Spinal cord (tissue), 9 donors: ENCODE measurements at regions not wholly inside any gene's neighbourhood (a gene's known extent, or its start where the extent isn't known, plus 50 kb on each side); places are given as distances from the start of the nearest gene placed in this dataset.
A peak's percentile ranks its signal among the peaks of the same experiment; 100 is the strongest.

ENCODE experiments used
- DNase-seq, 6 donors: peaks; one replicate each; pipeline versions ENCODE4 v3.0.0 to v3.0.0-alpha.2; 2013 to 2015; ENCODE audit warnings: low spot score in 6 of 6, low read depth in 4 of 6
- H3K27ac ChIP-seq: one replicate; pipeline ENCODE4 v1.5.1; 2013; ENCODE audit warnings: low read depth, low read length, control low read depth
- H3K27me3 ChIP-seq: one replicate; pipeline ENCODE4 v1.6.1; 2013; ENCODE audit warnings: low read length; ENCODE audit not compliant: control insufficient read depth, insufficient read depth
- H3K36me3 ChIP-seq: one replicate; pipeline ENCODE4 v1.6.1; 2013; ENCODE audit warnings: low read length; ENCODE audit not compliant: control insufficient read depth, insufficient read depth
- H3K4me1 ChIP-seq: one replicate; pipeline ENCODE4 v1.6.1; 2013; ENCODE audit warnings: low read length; ENCODE audit not compliant: control insufficient read depth, insufficient read depth
- H3K4me3 ChIP-seq: one replicate; pipeline ENCODE4 v1.5.1; 2013; ENCODE audit warnings: low read depth, low read length, control low read depth
- H3K9me3 ChIP-seq: one replicate; pipeline ENCODE4 v1.6.1; 2013; ENCODE audit warnings: low read length; ENCODE audit not compliant: control insufficient read depth, insufficient read depth
- WGBS: methylation state at CpG from one replicate; pipeline ENCODE4 v1.1.5; 2013; ENCODE audit warnings: missing lambda C conversion rate; ENCODE audit not compliant: insufficient coverage; 5-methylcytosine and 5-hydroxymethylcytosine counted together
- donor health status: healthy.

DNA sequence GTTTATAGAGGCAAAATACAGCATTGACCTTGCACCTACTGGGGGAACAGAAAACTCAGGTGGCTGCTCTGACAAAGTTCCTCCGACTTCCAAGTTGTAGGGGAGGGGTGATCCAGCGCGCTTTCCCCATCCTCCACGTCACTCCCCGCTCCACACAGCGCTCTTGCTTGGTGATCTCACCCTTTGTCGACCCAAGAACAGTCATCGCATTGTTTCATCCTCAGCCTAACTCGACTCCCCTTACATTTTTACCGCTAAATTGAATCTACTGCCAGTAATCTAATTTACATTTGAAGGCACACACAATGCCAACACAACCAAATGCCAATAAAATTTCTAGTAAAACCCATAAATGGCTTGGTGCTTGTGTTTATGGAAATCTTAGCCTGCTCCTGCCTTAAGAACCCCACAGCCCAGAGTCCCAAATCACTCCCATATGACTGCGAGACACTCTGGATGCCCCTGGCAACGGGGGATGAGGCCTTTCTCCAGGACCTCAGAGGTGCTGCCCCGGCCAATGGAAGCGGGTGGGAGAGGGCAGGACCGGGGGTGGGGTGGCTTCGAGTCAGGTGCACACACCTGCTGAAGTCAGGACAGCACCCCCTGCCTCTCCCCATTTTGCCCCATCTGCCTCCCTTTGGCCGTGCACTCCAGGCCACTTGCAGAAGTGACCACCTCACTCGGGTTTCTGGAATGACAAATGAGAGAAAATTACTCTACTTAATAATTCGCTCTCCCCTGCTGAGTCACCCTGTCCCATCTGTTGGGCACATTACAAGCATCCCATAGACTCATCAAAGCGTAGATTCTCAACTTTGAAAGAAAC lies 98.2 kb upstream of the GSC start:
- Histone ChIP-seq H3K27ac (no peak overlapping the region), H3K4me3 (no peak overlapping the region), H3K27me3 (peaks cover 13% of the 10 kb centered on the region), H3K9me3 (no peaks in the 10 kb centered on the region), H3K36me3 (no peaks in the 10 kb centered on the region), H3K4me1 (peaks cover 20% of the 10 kb centered on the region)
- 33% methylated on average over 13 of the region's 20 CpGs for WGBS
- DNase-seq: peak in 4 of 6 donors; percentile 19 to 73 (median 50)

- no peaks in the 10 kb centered on the region for H3K36me3 ChIP-seq
- no peaks in the 10 kb centered on the region for H3K9me3 ChIP-seq
- WGBS: 85% methylated on average over 5 of the region's 6 CpGs
- no peak overlapping the region for H3K4me3 ChIP-seq
- DNase-seq: no peak
- no peak overlapping the region for H3K27ac ChIP-seq
- H3K4me1 ChIP-seq: peaks cover 20% of the 10 kb centered on the region
- peaks cover 13% of the 10 kb centered on the region for H3K27me3 ChIP-seq
These were observed 97.3 kb upstream of the GSC start for GRCh38 chr14:94867209-94867608.

- DNase-seq: no peak
- WGBS: 36% methylated on average over 36 of the region's 45 CpGs
- no peak overlapping the region for H3K4me3 ChIP-seq
These were observed 94.7 kb upstream of the GSC start for GRCh38 chr14:94864387-94865195.

DNA sequence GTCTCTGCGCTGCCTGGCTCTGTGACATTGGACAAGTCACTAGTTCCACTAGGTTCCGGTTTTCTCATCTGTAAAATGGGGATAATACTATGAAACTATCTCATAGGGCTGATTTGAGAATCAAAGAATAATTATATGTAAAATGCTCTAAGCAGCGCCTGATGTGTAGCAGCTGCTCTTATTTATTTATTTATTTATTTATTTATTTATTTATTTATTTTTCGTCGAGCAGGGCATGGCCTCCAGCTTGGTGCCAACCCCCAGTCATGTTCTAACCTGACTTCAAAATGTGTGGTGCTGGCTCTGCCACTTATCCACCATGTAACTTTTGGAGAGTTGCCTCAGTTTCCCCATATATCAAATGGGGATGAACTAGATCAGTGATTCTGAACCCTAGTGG lies 93.5 kb upstream of the GSC start:
- H3K27me3 ChIP-seq: peaks cover 13% of the 10 kb centered on the region
- DNase-seq: no peak
- no peak overlapping the region for H3K4me3 ChIP-seq
- no peaks in the 10 kb centered on the region for H3K9me3 ChIP-seq
- WGBS: no CpG with 5 or more reads among the region's 5 CpGs
- H3K4me1 ChIP-seq: peaks cover 15% of the 10 kb centered on the region
- H3K36me3 ChIP-seq: no peaks in the 10 kb centered on the region
- no peak overlapping the region for H3K27ac ChIP-seq

More at GRCh38 chr14:94864387-94865195, 94.7 kb upstream of the GSC start:
- no peak overlapping the region for H3K27ac ChIP-seq
- H3K9me3 ChIP-seq: no peaks in the 10 kb centered on the region
- H3K36me3 ChIP-seq: no peaks in the 10 kb centered on the region
- peaks cover 13% of the 10 kb centered on the region for H3K27me3 ChIP-seq
- H3K4me1 ChIP-seq: peaks cover 20% of the 10 kb centered on the region

DNA sequence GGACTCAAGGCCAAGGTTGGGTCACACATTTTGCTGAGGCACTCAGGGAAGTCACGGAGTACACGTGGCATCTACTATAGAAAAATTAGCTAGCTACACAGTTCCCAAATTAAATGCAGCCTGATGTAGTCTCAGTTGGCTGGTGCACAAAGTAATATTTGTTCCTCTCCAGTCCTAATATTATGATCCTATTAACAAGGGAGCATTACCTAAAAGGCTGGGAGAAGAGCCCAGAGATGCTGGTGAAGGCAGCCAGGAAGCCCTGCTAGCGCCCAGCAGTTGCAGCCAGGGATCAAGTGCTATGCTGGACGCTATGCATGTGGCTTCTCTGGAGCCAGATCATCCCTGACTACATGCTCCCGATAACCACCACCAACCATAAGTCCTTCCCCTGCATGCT lies 88.0 kb upstream of the GSC start:
- H3K27me3 ChIP-seq: no peaks in the 10 kb centered on the region
- no peak overlapping the region for H3K27ac ChIP-seq
- WGBS: 62% methylated on average over 2 of the region's 5 CpGs
- no peak for DNase-seq
- no peaks in the 10 kb centered on the region for H3K36me3 ChIP-seq
- no peaks in the 10 kb centered on the region for H3K4me1 ChIP-seq
- H3K9me3 ChIP-seq: no peaks in the 10 kb centered on the region
- no peak overlapping the region for H3K4me3 ChIP-seq

GRCh38 chr14:94853920-94854319 lies 84.0 kb upstream of the GSC start:
- H3K27me3 ChIP-seq: no peaks in the 10 kb centered on the region
- no peak for DNase-seq

GRCh38 chr14:94850309-94851211 lies 80.6 kb upstream of the GSC start:
- Histone ChIP-seq H3K4me3 (no peak overlapping the region), H3K27me3 (no peaks in the 10 kb centered on the region), H3K4me1 (no peaks in the 10 kb centered on the region), H3K27ac (no peak overlapping the region), H3K36me3 (no peaks in the 10 kb centered on the region), H3K9me3 (no peaks in the 10 kb centered on the region)
- 72% methylated on average over 11 of the region's 16 CpGs for WGBS
- peak in 2 of 6 donors; percentile 37 to 58 for DNase-seq

More at GRCh38 chr14:94853920-94854319, 84.0 kb upstream of the GSC start:
- Histone ChIP-seq H3K36me3 (no peaks in the 10 kb centered on the region), H3K9me3 (no peaks in the 10 kb centered on the region), H3K27ac (no peak overlapping the region), H3K4me3 (no peak overlapping the region), H3K4me1 (no peaks in the 10 kb centered on the region)
- WGBS: 85% methylated on average over 3 of the region's 3 CpGs

DNA sequence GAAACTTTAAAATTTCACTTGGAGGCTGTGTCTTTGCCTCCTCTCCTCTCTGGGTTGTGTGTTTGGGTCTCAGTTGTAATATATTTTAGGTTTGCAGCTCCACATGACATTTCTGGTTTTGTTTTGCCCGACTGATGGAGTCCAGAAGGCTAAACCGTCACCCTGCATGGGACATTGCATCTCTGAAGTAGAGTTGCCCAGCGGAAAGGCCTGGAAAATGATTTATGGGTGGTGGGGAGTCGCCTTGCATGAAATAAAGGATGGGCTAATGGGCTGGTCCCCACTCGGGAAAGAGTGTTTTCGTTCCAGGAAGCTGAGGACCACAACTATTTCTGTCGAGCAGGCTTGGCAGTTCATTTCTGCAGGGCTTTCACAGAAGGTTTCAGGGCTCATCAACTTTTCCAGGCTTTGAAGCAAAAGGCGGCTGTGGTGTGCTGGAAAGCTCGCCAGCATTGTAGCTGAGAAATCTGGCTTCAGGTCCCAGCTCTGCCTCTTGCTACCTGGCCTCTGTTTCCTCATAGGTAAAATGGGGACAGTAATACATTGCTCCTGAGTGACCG lies 74.8 kb upstream of the GSC start:
- H3K9me3 ChIP-seq: no peaks in the 10 kb centered on the region
- no peaks in the 10 kb centered on the region for H3K4me1 ChIP-seq
- no peaks in the 10 kb centered on the region for H3K27me3 ChIP-seq
- no peak overlapping the region for H3K4me3 ChIP-seq
- no peaks in the 10 kb centered on the region for H3K36me3 ChIP-seq
- 62% methylated on average over 10 of the region's 10 CpGs for WGBS
- peak in 1 of 6 donors; percentile 6 for DNase-seq
- no peak overlapping the region for H3K27ac ChIP-seq

DNA sequence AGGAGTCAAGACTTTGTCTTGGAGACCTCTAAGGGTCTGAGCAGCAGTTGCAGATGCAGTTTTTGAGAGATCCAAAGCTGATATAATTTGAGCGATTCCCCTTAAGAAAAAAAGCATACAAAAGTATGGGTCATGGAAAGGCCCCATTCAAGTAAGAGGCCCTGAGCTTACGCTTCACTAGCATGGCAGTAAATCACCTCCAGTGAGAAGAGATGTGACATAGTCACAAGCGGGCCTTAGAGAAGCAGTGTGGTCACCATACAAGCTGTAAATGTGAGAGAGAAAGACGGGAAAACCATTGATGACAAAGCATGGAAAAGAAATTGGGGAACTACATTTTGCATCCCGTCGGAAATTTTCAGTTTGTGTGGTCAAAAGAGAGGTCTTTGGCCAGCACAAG lies 70.6 kb upstream of the GSC start:
- H3K9me3 ChIP-seq: no peaks in the 10 kb centered on the region
- H3K27me3 ChIP-seq: no peaks in the 10 kb centered on the region
- no peaks in the 10 kb centered on the region for H3K4me1 ChIP-seq
- WGBS: 72% methylated on average over 6 of the region's 6 CpGs
- no peaks in the 10 kb centered on the region for H3K36me3 ChIP-seq
- H3K27ac ChIP-seq: no peak overlapping the region
- no peak for DNase-seq
- H3K4me3 ChIP-seq: no peak overlapping the region
